Chondrocyte (in vitro differentiated cells): ENCODE measurements at regions not wholly inside any gene's neighbourhood (a gene's known extent, or its start where the extent isn't known, plus 50 kb on each side); places are given as distances from the start of the nearest gene placed in this dataset.

Experiments used
- DNase-seq: peaks from one replicate; pipeline ENCODE4 v3.0.0; 2021; ENCODE audit warnings: mixed read lengths, low spot score
- H3K27ac Mint-ChIP-seq: one replicate; pipeline ENCODE4 v1.8.0; 2021; ENCODE audit warnings: mild to moderate bottlenecking, moderate library complexity, mixed read lengths; ENCODE audit not compliant: unreplicated experiment
- H3K27me3 Mint-ChIP-seq: 2 replicates; pipeline ENCODE4 v1.8.0; 2021; ENCODE audit warnings: low read depth, mixed read lengths
- H3K36me3 Mint-ChIP-seq: 2 replicates; pipeline ENCODE4 v1.8.0; 2021; ENCODE audit warnings: low read depth, mixed read lengths
- H3K4me1 Mint-ChIP-seq: 2 replicates; pipeline ENCODE4 v1.8.0; 2021; ENCODE audit warnings: low read depth, mild to moderate bottlenecking, mixed read lengths
- H3K4me3 Mint-ChIP-seq: one replicate; pipeline ENCODE4 v1.8.0; 2021; ENCODE audit warnings: mild to moderate bottlenecking, moderate library complexity, mixed read lengths; ENCODE audit not compliant: unreplicated experiment
- H3K9me3 Mint-ChIP-seq: 2 replicates; pipeline ENCODE4 v1.8.0; 2021; ENCODE audit warnings: low read depth, mixed read lengths
- TF ChIP-seq, protein P1 (sequence below): fragments of 200-600 bp; sonication (generic); IDR thresholded peaks from 2 replicates; pipeline ENCODE4 v1.5.0; 2021; ENCODE audit warnings: antibody characterized with exemption, mild to moderate bottlenecking, moderate library complexity

DNA sequence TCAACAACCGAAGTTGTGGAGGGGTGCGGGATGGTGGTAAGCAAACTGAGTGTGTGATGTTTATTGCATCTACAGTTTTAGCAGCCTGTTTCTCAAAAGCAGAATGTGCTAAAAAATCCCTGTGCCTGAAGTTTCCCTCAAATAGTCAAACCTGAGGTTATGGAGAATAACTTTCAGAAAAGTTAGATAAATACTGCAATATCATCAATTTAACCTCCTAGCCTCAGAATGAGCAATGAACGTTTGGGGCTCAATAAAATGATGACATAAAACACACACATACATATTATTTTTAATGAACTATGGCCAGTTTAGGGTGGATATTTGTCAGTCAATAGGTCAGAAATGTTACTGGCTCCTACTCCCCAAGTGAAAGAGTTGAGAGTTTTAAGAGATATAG is 201.6 kb downstream of the SEMA6D start:
- Mint-ChIP-seq H3K36me3 (no peaks in the 10 kb centered on the region), H3K27ac (no peak overlapping the region), H3K4me1 (no peaks in the 10 kb centered on the region), H3K9me3 (no peaks in the 10 kb centered on the region), H3K4me3 (no peak overlapping the region), H3K27me3 (peaks cover 16% of the 10 kb centered on the region)
- DNase-seq, result no peak
- TF ChIP-seq, protein P1, sequence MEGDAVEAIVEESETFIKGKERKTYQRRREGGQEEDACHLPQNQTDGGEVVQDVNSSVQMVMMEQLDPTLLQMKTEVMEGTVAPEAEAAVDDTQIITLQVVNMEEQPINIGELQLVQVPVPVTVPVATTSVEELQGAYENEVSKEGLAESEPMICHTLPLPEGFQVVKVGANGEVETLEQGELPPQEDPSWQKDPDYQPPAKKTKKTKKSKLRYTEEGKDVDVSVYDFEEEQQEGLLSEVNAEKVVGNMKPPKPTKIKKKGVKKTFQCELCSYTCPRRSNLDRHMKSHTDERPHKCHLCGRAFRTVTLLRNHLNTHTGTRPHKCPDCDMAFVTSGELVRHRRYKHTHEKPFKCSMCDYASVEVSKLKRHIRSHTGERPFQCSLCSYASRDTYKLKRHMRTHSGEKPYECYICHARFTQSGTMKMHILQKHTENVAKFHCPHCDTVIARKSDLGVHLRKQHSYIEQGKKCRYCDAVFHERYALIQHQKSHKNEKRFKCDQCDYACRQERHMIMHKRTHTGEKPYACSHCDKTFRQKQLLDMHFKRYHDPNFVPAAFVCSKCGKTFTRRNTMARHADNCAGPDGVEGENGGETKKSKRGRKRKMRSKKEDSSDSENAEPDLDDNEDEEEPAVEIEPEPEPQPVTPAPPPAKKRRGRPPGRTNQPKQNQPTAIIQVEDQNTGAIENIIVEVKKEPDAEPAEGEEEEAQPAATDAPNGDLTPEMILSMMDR, result no peak

DNA sequence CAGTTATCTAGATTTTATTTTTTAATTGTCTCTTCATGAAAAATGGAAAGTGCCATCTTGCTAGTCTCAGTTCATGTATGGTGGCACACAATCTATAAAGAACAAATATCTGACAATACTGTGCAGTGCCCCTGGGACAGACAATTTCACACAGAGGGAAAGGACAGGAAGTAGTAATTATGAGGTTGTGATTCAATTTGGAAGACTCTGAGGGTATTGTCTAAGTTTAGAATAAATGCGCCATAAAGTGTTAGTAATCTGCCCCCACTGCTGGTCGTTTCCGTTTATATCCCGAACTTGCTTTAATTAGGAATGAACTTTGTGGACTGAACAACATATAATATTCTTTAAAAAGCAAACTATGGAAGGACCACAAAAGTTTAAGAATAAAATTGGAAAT is 196.4 kb upstream of the SLC24A5 start:
- no peak for DNase-seq
- Mint-ChIP-seq H3K9me3 (no peaks in the 10 kb centered on the region), H3K4me1 (no peaks in the 10 kb centered on the region), H3K27ac (no peak overlapping the region), H3K4me3 (no peak overlapping the region), H3K27me3 (peaks cover 12% of the 10 kb centered on the region), H3K36me3 (no peaks in the 10 kb centered on the region)
- TF ChIP-seq, protein P1, result no peak

DNA sequence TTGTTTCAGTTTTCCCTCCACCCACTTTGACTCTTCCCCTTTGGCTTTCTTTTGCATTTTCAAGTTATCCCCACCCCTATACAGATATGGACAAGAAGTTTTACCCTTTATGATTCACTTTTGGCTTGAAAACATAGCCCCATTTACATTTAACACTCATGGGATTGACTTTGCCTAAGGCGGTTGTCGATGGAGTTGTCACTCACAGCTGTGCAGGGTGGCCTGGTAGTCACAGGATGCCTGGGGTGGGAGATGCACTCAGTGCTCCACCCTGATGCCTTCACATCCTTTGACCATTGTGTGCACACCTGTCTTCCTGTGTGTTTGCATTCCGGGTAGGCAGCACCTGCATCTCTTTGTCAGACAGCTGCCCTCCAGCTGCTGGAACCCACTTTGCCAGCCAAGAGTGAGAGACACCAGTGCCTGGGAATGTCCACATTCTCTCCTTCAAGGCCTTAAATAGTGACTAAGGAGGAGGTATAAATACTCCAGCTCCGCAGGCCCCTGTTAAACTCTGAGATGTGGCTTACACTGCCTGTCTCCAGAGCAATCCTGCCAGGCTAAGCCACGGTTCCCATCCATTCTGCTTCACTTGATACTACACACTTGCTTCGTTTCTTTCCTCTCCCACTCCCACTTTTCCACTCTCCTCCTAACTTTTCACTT is 191.5 kb upstream of the SLC24A5 start:
- TF ChIP-seq, protein P1, result no peak
- H3K36me3 Mint-ChIP-seq, result no peaks in the 10 kb centered on the region

DNA sequence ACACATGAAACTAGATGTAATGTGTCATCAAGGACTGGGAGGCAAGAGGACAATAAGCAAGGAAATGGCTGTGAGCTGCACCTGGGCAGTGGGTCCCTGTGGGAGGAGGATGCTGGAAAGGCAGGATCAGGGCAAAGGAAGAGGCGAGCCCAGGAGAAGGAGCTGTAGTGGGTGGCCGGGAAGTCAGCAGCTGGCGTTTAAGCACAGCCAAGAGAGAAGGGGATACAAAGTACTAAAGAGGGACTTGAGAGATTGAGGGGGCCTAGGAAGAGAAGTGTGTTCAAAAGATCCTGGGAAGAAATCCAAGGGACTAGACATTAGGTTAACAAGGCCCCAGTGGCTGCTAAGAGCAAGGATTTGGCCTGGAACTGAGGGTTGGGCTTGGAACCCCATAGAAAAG is 188.5 kb upstream of the SLC24A5 start:
- TF ChIP-seq, protein P1, result no peak
- no peak for DNase-seq
- Mint-ChIP-seq H3K9me3 (no peaks in the 10 kb centered on the region), H3K36me3 (no peaks in the 10 kb centered on the region), H3K27me3 (peaks cover 10% of the 10 kb centered on the region), H3K27ac (no peak overlapping the region), H3K4me1 (no peaks in the 10 kb centered on the region), H3K4me3 (no peak overlapping the region)

More for the DNA sequence above, 191.5 kb upstream of the SLC24A5 start:
- DNase-seq, result no peak
- no peaks in the 10 kb centered on the region for H3K9me3 Mint-ChIP-seq
- no peak overlapping the region for H3K27ac Mint-ChIP-seq
- H3K4me1 Mint-ChIP-seq, result no peaks in the 10 kb centered on the region
- peaks cover 8% of the 10 kb centered on the region for H3K27me3 Mint-ChIP-seq
- no peak overlapping the region for H3K4me3 Mint-ChIP-seq

DNA sequence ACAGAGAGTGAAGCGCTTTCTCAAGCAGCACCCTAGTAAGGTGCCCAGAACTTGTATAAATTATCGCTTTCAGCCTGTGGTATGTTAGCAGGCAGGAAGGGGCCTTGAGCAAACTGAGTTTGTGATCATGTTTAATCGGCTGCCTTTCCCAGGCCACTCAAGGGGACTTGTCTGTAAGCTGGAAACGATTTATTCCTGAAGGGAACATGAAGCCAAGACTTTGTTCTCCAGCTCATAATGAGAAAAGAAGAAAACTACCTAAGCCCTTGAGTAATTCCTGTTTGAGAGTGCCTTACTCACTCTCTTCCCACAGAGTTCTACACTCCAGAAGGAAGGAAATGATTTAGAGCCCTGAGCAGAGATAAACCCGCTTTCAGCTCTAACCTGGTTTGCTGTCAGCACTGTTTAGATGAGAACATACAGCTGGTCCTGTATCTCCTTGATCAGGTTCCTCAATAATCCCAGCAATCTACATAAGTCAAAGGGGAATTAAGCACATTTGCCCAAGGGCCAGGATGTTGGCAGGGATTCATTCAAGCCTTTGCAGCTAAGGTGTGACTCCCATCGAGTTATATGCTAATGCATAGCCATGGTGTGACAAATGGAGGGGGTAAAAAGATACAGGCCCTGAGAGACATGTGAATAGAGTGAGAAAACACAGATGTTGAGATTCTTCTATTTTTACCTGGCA is 187.7 kb upstream of the SLC24A5 start:
- H3K4me3 Mint-ChIP-seq, result no peak overlapping the region
- DNase-seq, result no peak
- H3K36me3 Mint-ChIP-seq, result no peaks in the 10 kb centered on the region
- peaks cover 10% of the 10 kb centered on the region for H3K27me3 Mint-ChIP-seq
- H3K27ac Mint-ChIP-seq, result no peak overlapping the region
- TF ChIP-seq, protein P1, result no peak
- no peaks in the 10 kb centered on the region for H3K4me1 Mint-ChIP-seq
- no peaks in the 10 kb centered on the region for H3K9me3 Mint-ChIP-seq
